ENCODE measurements at regions not wholly inside any gene's neighbourhood (a gene's known extent, or its start where the extent isn't known, plus 50 kb on each side); places are given as distances from the start of the nearest gene placed in this dataset.

DNA sequence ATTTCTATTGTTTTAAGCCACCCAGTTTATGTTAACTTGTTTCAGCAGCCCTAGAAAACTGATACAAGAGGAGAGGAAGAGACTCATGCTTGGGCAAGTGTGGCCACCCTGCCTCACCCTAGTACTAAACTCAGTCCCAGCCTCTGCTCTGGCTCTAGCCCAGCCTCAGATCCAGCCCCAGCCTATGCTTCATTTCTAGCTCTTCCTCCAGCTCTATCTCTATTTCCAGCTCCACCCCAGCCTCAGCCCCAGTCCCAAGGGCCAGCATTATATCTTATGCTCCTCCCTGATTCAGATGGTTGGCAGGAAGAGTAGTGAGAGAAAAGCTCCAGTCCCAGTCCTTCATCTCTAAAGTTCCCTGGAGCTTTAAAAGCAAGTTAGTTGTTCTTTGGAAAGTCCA, 535.5 kb downstream of the PTPRC start:
- no peak for TF ChIP-seq CTCF (IDR thresholded peaks at IDR 0.05; ENCODE audit: low read depth, low read length)
- DNase-seq = no peak
- H3K27ac ChIP-seq = no peak overlapping the region
- no peaks in the 10 kb centered on the region for H3K36me3 ChIP-seq
- H3K27me3 ChIP-seq (ENCODE audit: insufficient read depth, low read depth, severe bottlenecking) = no peaks in the 10 kb centered on the region
- no peak overlapping the region for H3K4me3 ChIP-seq (ENCODE audit: low read depth, low read length)
- no peaks in the 10 kb centered on the region for H3K9me3 ChIP-seq (ENCODE audit: severe bottlenecking)

GRCh38 chr1:199176713-199177112, 537.9 kb downstream of the PTPRC start:
- no peak for DNase-seq
- TF ChIP-seq CTCF (IDR thresholded peaks at IDR 0.05; ENCODE audit: low read depth, low read length) = no peak
- Histone ChIP-seq H3K4me3 (ENCODE audit: low read depth, low read length) (no peak overlapping the region), H3K27me3 (ENCODE audit: insufficient read depth, low read depth, severe bottlenecking) (no peaks in the 10 kb centered on the region), H3K36me3 (no peaks in the 10 kb centered on the region), H3K9me3 (ENCODE audit: severe bottlenecking) (no peaks in the 10 kb centered on the region), H3K27ac (no peak overlapping the region)

DNA sequence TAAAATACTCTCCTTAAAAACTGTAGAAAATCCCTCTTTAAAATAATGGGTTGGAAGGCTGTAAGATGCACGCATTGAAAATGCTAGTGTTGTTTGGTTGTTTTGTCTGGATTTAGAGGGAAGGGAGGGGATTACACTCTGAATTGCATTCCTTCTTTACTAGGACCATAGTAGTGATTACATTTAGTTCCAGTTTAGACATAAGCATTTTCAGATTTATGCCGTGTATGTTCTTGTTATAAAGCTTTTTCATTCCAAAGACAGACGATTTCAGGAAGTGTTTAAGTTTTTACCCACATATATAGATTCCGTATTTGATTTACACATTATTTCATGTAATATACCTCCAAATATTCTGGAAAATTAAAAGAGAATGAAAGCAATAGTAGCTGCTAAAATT, 538.4 kb downstream of the PTPRC start:
- H3K9me3 ChIP-seq (ENCODE audit: severe bottlenecking) = no peaks in the 10 kb centered on the region
- no peak for DNase-seq
- no peak for TF ChIP-seq CTCF (IDR thresholded peaks at IDR 0.05; ENCODE audit: low read depth, low read length)

DNA sequence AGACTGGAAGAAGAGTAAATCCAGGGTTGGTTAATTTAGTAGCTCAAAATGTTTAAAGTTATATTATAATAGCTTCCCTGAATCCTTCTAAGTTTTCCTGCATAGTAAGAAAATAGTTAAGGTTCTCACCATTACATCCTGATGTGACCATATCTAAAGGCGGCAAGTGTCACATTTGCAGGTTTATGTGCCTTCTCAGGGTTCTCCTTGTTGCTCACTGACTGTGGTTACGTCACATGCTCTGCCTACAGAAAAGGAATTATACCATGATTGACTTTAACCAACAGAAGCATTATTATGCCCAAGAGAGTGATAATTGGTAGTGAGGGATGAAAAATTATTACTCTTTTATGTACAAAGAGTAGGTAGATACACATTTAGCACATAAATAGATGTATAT, 539.8 kb downstream of the PTPRC start:
- H3K27me3 ChIP-seq (ENCODE audit: insufficient read depth, low read depth, severe bottlenecking) = no peaks in the 10 kb centered on the region
- TF ChIP-seq CTCF (IDR thresholded peaks at IDR 0.05; ENCODE audit: low read depth, low read length) = no peak
- H3K36me3 ChIP-seq = no peaks in the 10 kb centered on the region
- H3K9me3 ChIP-seq (ENCODE audit: severe bottlenecking) = no peaks in the 10 kb centered on the region
- H3K27ac ChIP-seq = no peak overlapping the region
- no peak for DNase-seq
- no peak overlapping the region for H3K4me3 ChIP-seq (ENCODE audit: low read depth, low read length)

More for the DNA sequence above, 538.4 kb downstream of the PTPRC start:
- no peaks in the 10 kb centered on the region for H3K36me3 ChIP-seq
- no peak overlapping the region for H3K4me3 ChIP-seq (ENCODE audit: low read depth, low read length)
- no peak overlapping the region for H3K27ac ChIP-seq
- no peaks in the 10 kb centered on the region for H3K27me3 ChIP-seq (ENCODE audit: insufficient read depth, low read depth, severe bottlenecking)

GRCh38 chr1:199182186-199182843, 543.5 kb downstream of the PTPRC start:
- DNase-seq = no peak

More at GRCh38 chr1:199182186-199182843, 543.5 kb downstream of the PTPRC start:
- H3K9me3 ChIP-seq (ENCODE audit: severe bottlenecking) = no peaks in the 10 kb centered on the region
- no peak for TF ChIP-seq CTCF (IDR thresholded peaks at IDR 0.05; ENCODE audit: low read depth, low read length)
- no peaks in the 10 kb centered on the region for H3K27me3 ChIP-seq (ENCODE audit: insufficient read depth, low read depth, severe bottlenecking)
- no peak overlapping the region for H3K4me3 ChIP-seq (ENCODE audit: low read depth, low read length)
- H3K36me3 ChIP-seq = no peaks in the 10 kb centered on the region
- no peak overlapping the region for H3K27ac ChIP-seq
